Esophagus squamous epithelium (tissue), 4 donors: ENCODE measurements at regions not wholly inside any gene's neighbourhood (a gene's known extent, or its start where the extent isn't known, plus 50 kb on each side); places are given as distances from the start of the nearest gene placed in this dataset.

Experiments
- CTCF ChIP-seq, 6 experiments: fragments of 450-650 bp in 4 of 6; fragments of 200-600 bp in 2 of 6; sonication (generic) in 2 of 6; IDR thresholded peaks; one replicate each; pipeline ENCODE4 v1.5.1; 2016 to 2019; ENCODE audit warnings: antibody characterized with exemption in 6 of 6, mild to moderate bottlenecking in 4 of 6, moderate library complexity in 4 of 6
- POLR2A ChIP-seq, 4 donors: fragments of 450-650 bp; IDR thresholded peaks; one replicate each; pipeline ENCODE4 v1.6.1; 2017; ENCODE audit warnings: antibody characterized with exemption in 4 of 4, mild to moderate bottlenecking in 4 of 4, moderate library complexity in 3 of 4

- TF ChIP-seq CTCF (IDR thresholded peaks at IDR 0.05) (no peak), POLR2A (IDR thresholded peaks at IDR 0.05) (no peak)
These were observed 171.3 kb upstream of the SSTR4 start for GRCh38 chr20:22863826-22864225.
